ENCODE measurements at regions not wholly inside any gene's neighbourhood (a gene's known extent, or its start where the extent isn't known, plus 50 kb on each side); places are given as distances from the start of the nearest gene placed in this dataset.

DNA sequence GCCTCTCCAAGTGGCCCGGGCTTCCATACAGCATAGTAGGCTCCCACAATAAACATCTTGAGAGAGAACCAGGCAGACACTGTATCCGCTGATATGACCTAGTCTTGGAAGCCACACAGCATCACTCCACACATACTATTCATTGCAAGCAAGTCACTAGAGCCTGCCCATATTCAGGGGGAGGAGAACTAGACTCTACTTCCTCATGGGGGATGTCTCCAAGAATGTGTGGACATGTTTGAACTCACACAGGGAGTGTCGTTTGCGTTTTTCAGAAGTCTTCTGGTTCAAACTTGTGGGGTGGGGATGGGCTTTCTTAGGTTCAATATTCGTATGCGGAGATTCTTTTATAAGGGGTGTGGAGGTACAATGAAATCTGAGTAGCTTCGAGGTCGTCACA, 232.6 kb upstream of the HABP2 start:
- TF ChIP-seq, protein P1, sequence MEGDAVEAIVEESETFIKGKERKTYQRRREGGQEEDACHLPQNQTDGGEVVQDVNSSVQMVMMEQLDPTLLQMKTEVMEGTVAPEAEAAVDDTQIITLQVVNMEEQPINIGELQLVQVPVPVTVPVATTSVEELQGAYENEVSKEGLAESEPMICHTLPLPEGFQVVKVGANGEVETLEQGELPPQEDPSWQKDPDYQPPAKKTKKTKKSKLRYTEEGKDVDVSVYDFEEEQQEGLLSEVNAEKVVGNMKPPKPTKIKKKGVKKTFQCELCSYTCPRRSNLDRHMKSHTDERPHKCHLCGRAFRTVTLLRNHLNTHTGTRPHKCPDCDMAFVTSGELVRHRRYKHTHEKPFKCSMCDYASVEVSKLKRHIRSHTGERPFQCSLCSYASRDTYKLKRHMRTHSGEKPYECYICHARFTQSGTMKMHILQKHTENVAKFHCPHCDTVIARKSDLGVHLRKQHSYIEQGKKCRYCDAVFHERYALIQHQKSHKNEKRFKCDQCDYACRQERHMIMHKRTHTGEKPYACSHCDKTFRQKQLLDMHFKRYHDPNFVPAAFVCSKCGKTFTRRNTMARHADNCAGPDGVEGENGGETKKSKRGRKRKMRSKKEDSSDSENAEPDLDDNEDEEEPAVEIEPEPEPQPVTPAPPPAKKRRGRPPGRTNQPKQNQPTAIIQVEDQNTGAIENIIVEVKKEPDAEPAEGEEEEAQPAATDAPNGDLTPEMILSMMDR (IDR thresholded peaks at IDR 0.05; ENCODE audit: low read length): no peak
- TF ChIP-seq EZH2 (IDR thresholded peaks at IDR 0.05; ENCODE audit: borderline replicate concordance, low read length): no peak

Data from OCI-LY1 (cell line).